SK-N-MC (cell line): ENCODE measurements at regions not wholly inside any gene's neighbourhood (a gene's known extent, or its start where the extent isn't known, plus 50 kb on each side); places are given as distances from the start of the nearest gene placed in this dataset.

Experiments used
- EZH2 ChIP-seq: fragments of 200-600 bp; sonication (generic); IDR thresholded peaks from one replicate; pipeline ENCODE4 v1.6.1; 2017; ENCODE audit warnings: antibody characterized with exemption
- POLR2AphosphoS5 ChIP-seq: IDR thresholded peaks from 2 replicates; pipeline ENCODE4 v1.6.1; 2012; ENCODE audit warnings: mild to moderate bottlenecking, low read depth, low read length, borderline replicate concordance

DNA sequence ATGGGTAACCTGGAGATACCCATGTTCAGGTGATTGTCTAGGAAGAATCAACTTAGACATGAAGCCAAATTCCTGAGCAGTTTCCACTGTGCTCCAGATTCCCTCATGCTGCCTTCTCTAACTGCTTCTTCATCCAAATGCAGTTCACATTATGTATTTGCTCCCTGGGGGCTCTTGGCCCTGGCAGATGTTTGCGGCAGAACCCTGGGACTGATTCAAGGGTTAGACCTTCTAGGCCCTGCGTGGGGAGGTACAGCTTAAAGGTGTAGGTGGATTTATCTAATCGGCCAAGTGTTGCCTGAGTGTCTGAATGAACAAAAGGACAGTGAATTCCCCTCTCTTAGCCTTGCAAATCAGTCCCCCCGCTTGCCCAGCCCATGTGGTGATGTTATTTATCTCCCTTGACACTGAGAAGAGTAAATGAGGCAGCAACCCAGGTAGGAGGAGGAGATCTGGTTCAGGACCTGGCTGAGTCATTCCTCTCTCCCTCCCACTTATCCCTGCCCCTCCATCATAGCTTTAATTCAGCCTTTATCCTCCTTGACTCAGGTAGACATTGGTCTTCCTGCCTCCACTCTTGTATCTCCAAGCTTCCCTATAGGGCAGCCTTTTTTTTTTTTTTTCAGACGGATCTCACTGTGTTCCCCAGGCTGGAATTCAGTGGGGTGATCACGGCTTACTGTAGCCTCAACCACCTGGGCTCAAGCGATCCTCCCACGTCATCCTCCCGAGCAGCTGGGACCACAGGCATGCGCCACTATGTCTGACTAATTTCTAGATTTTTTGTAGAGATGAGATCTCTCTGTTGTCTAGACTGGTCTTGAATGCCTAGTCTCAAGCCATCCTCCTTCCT lies 54.8 kb downstream of the MAGEF1 start:
- TF ChIP-seq POLR2AphosphoS5 (no peak), EZH2 (no peak)
